ENCODE measurements at regions not wholly inside any gene's neighbourhood (a gene's known extent, or its start where the extent isn't known, plus 50 kb on each side); places are given as distances from the start of the nearest gene placed in this dataset.

GRCh38 chr22:49257551-49257961 lies 570.1 kb downstream of the BRD1 start:
- no peaks in the 10 kb centered on the region for H3K4me1 ChIP-seq
- DNase-seq (no peak), ATAC-seq (no peak)
- H3K4me3 ChIP-seq, result no peak overlapping the region
- peaks cover 0 to 14% (median 0%) of the 10 kb centered on the region in 3 donors for H3K27me3 ChIP-seq (ENCODE audit: insufficient read depth in 3 of 3, low read length in 2 of 3)
- TF ChIP-seq, protein P1, sequence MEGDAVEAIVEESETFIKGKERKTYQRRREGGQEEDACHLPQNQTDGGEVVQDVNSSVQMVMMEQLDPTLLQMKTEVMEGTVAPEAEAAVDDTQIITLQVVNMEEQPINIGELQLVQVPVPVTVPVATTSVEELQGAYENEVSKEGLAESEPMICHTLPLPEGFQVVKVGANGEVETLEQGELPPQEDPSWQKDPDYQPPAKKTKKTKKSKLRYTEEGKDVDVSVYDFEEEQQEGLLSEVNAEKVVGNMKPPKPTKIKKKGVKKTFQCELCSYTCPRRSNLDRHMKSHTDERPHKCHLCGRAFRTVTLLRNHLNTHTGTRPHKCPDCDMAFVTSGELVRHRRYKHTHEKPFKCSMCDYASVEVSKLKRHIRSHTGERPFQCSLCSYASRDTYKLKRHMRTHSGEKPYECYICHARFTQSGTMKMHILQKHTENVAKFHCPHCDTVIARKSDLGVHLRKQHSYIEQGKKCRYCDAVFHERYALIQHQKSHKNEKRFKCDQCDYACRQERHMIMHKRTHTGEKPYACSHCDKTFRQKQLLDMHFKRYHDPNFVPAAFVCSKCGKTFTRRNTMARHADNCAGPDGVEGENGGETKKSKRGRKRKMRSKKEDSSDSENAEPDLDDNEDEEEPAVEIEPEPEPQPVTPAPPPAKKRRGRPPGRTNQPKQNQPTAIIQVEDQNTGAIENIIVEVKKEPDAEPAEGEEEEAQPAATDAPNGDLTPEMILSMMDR (IDR thresholded peaks at IDR 0.05), result no peak
- H3K9me3 ChIP-seq, result no peaks in the 10 kb centered on the region
- no peaks in the 10 kb centered on the region for H3K36me3 ChIP-seq (ENCODE audit: insufficient read depth in 1 of 2, low read depth in 1 of 2)
- WGBS, 3 donors, result 83 to 85% (median 84%) methylated on average over 13 of the region's 13 CpGs
- no peak overlapping the region for H3K27ac ChIP-seq
- intact Hi-C loops (cut with DNase I), result no loop called here

DNA sequence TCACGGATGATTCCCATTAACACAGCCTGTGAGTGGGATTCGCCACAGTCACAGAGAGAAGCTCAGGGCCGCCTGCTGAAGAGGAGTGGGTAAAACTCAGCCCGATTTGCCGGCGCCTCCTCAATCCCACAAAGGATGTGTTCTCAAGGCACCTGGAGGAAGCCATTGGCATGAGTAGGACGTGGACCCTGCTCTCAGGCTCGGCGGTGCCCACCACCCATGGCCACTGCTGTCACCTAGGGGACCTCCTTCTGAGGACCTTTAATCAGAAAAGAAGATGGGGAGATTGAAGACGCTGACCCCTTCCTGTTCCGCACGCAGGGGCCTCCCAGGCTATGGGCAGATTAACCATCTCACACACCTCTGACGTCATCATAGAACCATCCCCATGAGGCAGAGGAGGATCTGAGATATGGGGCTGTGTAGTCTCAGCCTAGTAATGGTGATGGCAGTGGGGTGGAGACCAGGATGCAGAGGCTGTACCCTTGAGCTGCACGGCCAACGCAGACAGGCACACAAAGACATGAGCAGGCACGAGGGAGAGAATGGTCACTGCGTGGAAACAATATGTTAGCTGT lies 571.8 kb downstream of the BRD1 start:
- Histone ChIP-seq H3K27me3 (ENCODE audit: insufficient read depth in 3 of 3, low read length in 2 of 3) (peaks cover 0 to 15% (median 1%) of the 10 kb centered on the region in 3 donors), H3K4me1 (no peaks in the 10 kb centered on the region), H3K9me3 (no peaks in the 10 kb centered on the region), H3K4me3 (no peak overlapping the region), H3K27ac (no peak overlapping the region), H3K36me3 (ENCODE audit: insufficient read depth in 1 of 2, low read depth in 1 of 2) (no peaks in the 10 kb centered on the region)
- TF ChIP-seq, protein P1 (IDR thresholded peaks at IDR 0.05), result no peak
- ATAC-seq (no peak), DNase-seq (no peak)
- intact Hi-C loops (cut with DNase I), result no loop called here
- WGBS, 3 donors, result 74 to 83% (median 81%) methylated on average over 17 of the region's 17 CpGs

GRCh38 chr22:49255154-49255553 lies 572.5 kb downstream of the BRD1 start:
- Histone ChIP-seq H3K4me3 (no peak overlapping the region), H3K27me3 (ENCODE audit: insufficient read depth in 3 of 3, low read length in 2 of 3) (peaks cover 0 to 15% (median 1%) of the 10 kb centered on the region in 3 donors), H3K36me3 (ENCODE audit: insufficient read depth in 1 of 2, low read depth in 1 of 2) (no peaks in the 10 kb centered on the region), H3K27ac (no peak overlapping the region), H3K4me1 (no peaks in the 10 kb centered on the region), H3K9me3 (no peaks in the 10 kb centered on the region)
- DNase-seq (no peak), ATAC-seq (no peak)
- TF ChIP-seq, protein P1 (IDR thresholded peaks at IDR 0.05), result no peak
- intact Hi-C loops (cut with DNase I), result no loop called here
- WGBS, 3 donors, result 76 to 85% (median 85%) methylated on average over 9 to 11 of the region's 11 CpGs

DNA sequence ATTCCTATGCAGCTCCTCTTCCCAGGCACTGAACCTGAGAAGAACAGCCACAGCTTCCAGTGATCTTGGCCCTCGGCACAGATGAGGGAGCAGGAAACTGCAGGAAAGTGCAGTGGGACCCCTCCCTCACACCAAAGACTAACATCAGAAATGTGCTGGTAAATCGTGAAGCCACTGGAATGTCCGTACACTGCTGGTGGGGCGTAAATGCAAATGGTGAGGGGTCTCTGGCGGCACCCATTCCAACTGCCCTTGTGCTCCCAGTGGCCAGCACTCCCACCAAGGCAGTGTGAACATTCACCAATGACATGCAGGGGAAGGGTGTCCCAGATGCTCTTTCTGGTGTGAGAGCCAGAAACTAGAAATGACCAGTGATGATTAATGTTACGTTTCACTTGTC lies 574.0 kb downstream of the BRD1 start:
- ATAC-seq (no peak), DNase-seq (no peak)
- H3K27ac ChIP-seq, result no peak overlapping the region
- peaks cover 0 to 15% (median 1%) of the 10 kb centered on the region in 3 donors for H3K27me3 ChIP-seq (ENCODE audit: insufficient read depth in 3 of 3, low read length in 2 of 3)
- intact Hi-C loops (cut with DNase I), result no loop called here
- H3K4me3 ChIP-seq, result no peak overlapping the region
- H3K36me3 ChIP-seq (ENCODE audit: insufficient read depth in 1 of 2, low read depth in 1 of 2), result no peaks in the 10 kb centered on the region
- no peaks in the 10 kb centered on the region for H3K4me1 ChIP-seq
- 85 to 91% (median 87%) methylated on average over 6 of the region's 6 CpGs for WGBS, 3 donors
- TF ChIP-seq, protein P1 (IDR thresholded peaks at IDR 0.05), result no peak
- no peaks in the 10 kb centered on the region for H3K9me3 ChIP-seq

DNA sequence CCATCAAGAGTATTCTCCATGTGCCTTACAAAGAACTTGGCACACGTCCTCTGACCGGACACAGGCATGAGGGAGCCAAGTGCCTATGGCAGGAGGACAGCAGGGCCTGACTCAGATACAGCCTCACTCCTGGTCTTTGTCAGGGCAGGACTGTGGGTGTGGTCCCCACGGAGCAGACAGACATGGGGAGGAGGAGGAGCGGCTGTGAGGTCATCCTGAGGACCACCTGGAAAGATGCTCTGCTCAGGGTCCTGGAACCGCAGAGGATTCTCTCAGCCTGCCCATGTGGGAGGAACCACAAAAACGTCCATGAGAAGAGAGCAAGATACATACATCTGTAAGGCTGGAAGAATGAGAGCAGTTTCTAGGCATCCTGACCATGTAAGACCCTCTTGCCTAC lies 576.3 kb downstream of the BRD1 start:
- no peak for ATAC-seq
- Histone ChIP-seq H3K9me3 (no peaks in the 10 kb centered on the region), H3K4me1 (no peaks in the 10 kb centered on the region), H3K36me3 (ENCODE audit: insufficient read depth in 1 of 2, low read depth in 1 of 2) (no peaks in the 10 kb centered on the region), H3K27me3 (ENCODE audit: insufficient read depth in 3 of 3, low read length in 2 of 3) (peaks cover 0 to 15% (median 1%) of the 10 kb centered on the region in 3 donors), H3K4me3 (no peak overlapping the region), H3K27ac (no peak overlapping the region)
- TF ChIP-seq, protein P1 (IDR thresholded peaks at IDR 0.05), result no peak
- 52 to 68% (median 57%) methylated on average over 6 of the region's 6 CpGs for WGBS, 3 donors
- intact Hi-C loops (cut with DNase I), result no loop called here
- DNase-seq, result no peak

Measured in psoas muscle (tissue), 7 donors.